ENCODE measurements at regions not wholly inside any gene's neighbourhood (a gene's known extent, or its start where the extent isn't known, plus 50 kb on each side); places are given as distances from the start of the nearest gene placed in this dataset.

- peaks cover 8% of the 10 kb centered on the region for H3K4me1 Mint-ChIP-seq
These were observed 137.5 kb downstream of the NRN1 start for GRCh38 chr6:5869261-5869660.

DNA sequence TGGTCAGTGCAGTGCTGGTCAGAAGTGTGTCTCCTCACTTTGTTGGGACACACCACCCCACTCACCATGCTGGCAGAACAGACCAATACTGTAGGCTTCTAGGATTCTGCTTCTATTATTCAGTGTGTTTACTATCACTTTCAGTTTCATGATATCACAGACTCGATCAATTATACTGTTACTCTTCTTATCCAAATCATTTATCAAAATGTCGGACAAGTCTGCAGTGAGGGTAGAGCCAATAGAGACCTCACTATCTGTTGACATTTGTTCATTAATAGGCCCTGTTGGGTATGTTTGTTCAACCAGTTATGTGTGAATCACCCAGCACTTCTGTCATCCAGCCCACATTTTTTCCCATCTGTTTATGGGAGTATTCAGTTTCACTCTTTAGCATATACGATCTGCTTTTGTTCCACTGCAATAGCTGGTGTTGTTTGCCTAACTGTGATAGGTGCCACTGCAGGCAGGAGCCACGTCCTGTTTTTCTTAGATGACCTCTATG lies 140.1 kb downstream of the NRN1 start:
- Mint-ChIP-seq H3K9me3 (peaks cover 14 to 32% (median 24%) of the 10 kb centered on the region in 7 donors), H3K36me3 (no peaks in the 10 kb centered on the region), H3K4me1 (peaks cover 8% of the 10 kb centered on the region), H3K4me3 (no peak overlapping the region), H3K27me3 (ENCODE audit: low read depth in 3 of 3) (peaks cover 0 to 2% (median 2%) of the 10 kb centered on the region in 3 donors), H3K27ac (no peak overlapping the region)
- H3K9ac ChIP-seq (ENCODE audit: insufficient read depth, low read length, poor library complexity, severe bottlenecking), result no peak overlapping the region
- no peak overlapping the region for H2AFZ ChIP-seq (ENCODE audit: insufficient read depth, low read depth, low read length, poor library complexity, severe bottlenecking)
- H3K27me3 ChIP-seq (ENCODE audit: control insufficient read depth in 2 of 2, insufficient read depth in 2 of 2, low read length in 2 of 2), result no peaks in the 10 kb centered on the region
- intact Hi-C loops (cut with micrococcal nuclease), result no loop called here
- no peak overlapping the region for H3K27ac ChIP-seq (ENCODE audit: low read depth in 1 of 2, low read length in 2 of 2)
- no peak overlapping the region for H3K4me3 ChIP-seq (replicated peaks in 1 of 3; ENCODE audit: low read depth in 2 of 3, low read length in 3 of 3)
- no peaks in the 10 kb centered on the region for H3K36me3 ChIP-seq (replicated peaks in 1 of 2; ENCODE audit: control insufficient read depth in 1 of 2, insufficient read depth in 2 of 2, low read length in 2 of 2)
- H3K4me2 ChIP-seq (replicated peaks; ENCODE audit: extremely low read depth, low read length, poor library complexity, severe bottlenecking), result no peak overlapping the region
- no peaks in the 10 kb centered on the region for H3K79me2 ChIP-seq (ENCODE audit: insufficient read depth, low read length)
- DNase-seq, result no peak
- no peaks in the 10 kb centered on the region for H3K4me1 ChIP-seq (ENCODE audit: control insufficient read depth in 1 of 2, insufficient read depth in 2 of 2, low read length in 2 of 2)
- no peaks in the 10 kb centered on the region for H4K20me1 ChIP-seq (ENCODE audit: insufficient read depth, low read length)
- no CpG with 5 or more reads among the region's 4 CpGs for WGBS (ENCODE audit: insufficient coverage)
- TF ChIP-seq CTCF (IDR thresholded peaks at IDR 0.05), result no peak
- peaks cover 11 to 17% of the 10 kb centered on the region in 2 donors for H3K9me3 ChIP-seq (replicated peaks in 1 of 2; ENCODE audit: control insufficient read depth in 1 of 2, insufficient read depth in 1 of 2, low read length in 2 of 2)

More at GRCh38 chr6:5869261-5869660, 137.5 kb downstream of the NRN1 start:
- intact Hi-C loops (cut with micrococcal nuclease), result no loop called here
- no peaks in the 10 kb centered on the region for H4K20me1 ChIP-seq (ENCODE audit: insufficient read depth, low read length)
- DNase-seq, result no peak
- H3K79me2 ChIP-seq (ENCODE audit: insufficient read depth, low read length), result no peaks in the 10 kb centered on the region
- no peak overlapping the region for H2AFZ ChIP-seq (ENCODE audit: insufficient read depth, low read depth, low read length, poor library complexity, severe bottlenecking)
- H3K27ac Mint-ChIP-seq, result no peak overlapping the region
- peaks cover 10 to 11% of the 10 kb centered on the region in 2 donors for H3K9me3 ChIP-seq (replicated peaks in 1 of 2; ENCODE audit: control insufficient read depth in 1 of 2, insufficient read depth in 1 of 2, low read length in 2 of 2)
- peaks cover 0 to 4% (median 3%) of the 10 kb centered on the region in 3 donors for H3K27me3 Mint-ChIP-seq (ENCODE audit: low read depth in 3 of 3)
- no peak for TF ChIP-seq CTCF (IDR thresholded peaks at IDR 0.05)
- no peak overlapping the region for H3K4me3 Mint-ChIP-seq
- H3K36me3 ChIP-seq (replicated peaks in 1 of 2; ENCODE audit: control insufficient read depth in 1 of 2, insufficient read depth in 2 of 2, low read length in 2 of 2), result no peaks in the 10 kb centered on the region
- peaks cover 10 to 30% (median 18%) of the 10 kb centered on the region in 7 donors for H3K9me3 Mint-ChIP-seq
- H3K4me3 ChIP-seq (replicated peaks in 1 of 3; ENCODE audit: low read depth in 2 of 3, low read length in 3 of 3), result no peak overlapping the region
- no peaks in the 10 kb centered on the region for H3K4me1 ChIP-seq (ENCODE audit: control insufficient read depth in 1 of 2, insufficient read depth in 2 of 2, low read length in 2 of 2)
- no peak overlapping the region for H3K9ac ChIP-seq (ENCODE audit: insufficient read depth, low read length, poor library complexity, severe bottlenecking)
- no peak overlapping the region for H3K27ac ChIP-seq (ENCODE audit: low read depth in 1 of 2, low read length in 2 of 2)
- H3K4me2 ChIP-seq (replicated peaks; ENCODE audit: extremely low read depth, low read length, poor library complexity, severe bottlenecking), result no peak overlapping the region
- H3K36me3 Mint-ChIP-seq, result no peaks in the 10 kb centered on the region
- H3K27me3 ChIP-seq (ENCODE audit: control insufficient read depth in 2 of 2, insufficient read depth in 2 of 2, low read length in 2 of 2), result no peaks in the 10 kb centered on the region

All from CD14-positive monocyte (primary cell).